Upper lobe of right lung (tissue), 1 donor: ENCODE measurements at regions not wholly inside any gene's neighbourhood (a gene's known extent, or its start where the extent isn't known, plus 50 kb on each side); places are given as distances from the start of the nearest gene placed in this dataset.
A peak's percentile ranks its signal among the peaks of the same experiment; 100 is the strongest.

ENCODE experiments used
- ATAC-seq: fragments of 200-7000 bp; cut with Tn5 transposase; one replicate; pipeline ENCODE4 v1.9.1; 2020; ENCODE audit warnings: mild to moderate bottlenecking, moderate library complexity
- DNase-seq: peaks from one replicate; pipeline ENCODE4 v3.0.0-alpha.2; 2020
- H3K27ac ChIP-seq: fragments of 200-600 bp; one replicate; pipeline ENCODE4 v1.8.0; 2022
- H3K27me3 ChIP-seq: fragments of 200-600 bp; one replicate; pipeline ENCODE4 v1.8.0; 2022; ENCODE audit warnings: mild to moderate bottlenecking
- H3K36me3 ChIP-seq: fragments of 200-600 bp; one replicate; pipeline ENCODE4 v1.8.0; 2022
- H3K4me1 ChIP-seq: fragments of 200-600 bp; one replicate; pipeline ENCODE4 v1.8.0; 2022
- H3K4me3 ChIP-seq: fragments of 200-600 bp; one replicate; pipeline ENCODE4 v1.8.0; 2022; ENCODE audit warnings: mild to moderate bottlenecking
- H3K9me3 ChIP-seq: fragments of 200-600 bp; one replicate; pipeline ENCODE4 v1.8.0; 2022
- intact Hi-C: fragments of 100-400 bp; cut with DNase I; formaldehyde crosslinking; loops from one replicate; pipeline ENCODE4 v1.11.0; 2022
- TF ChIP-seq, protein P1 (sequence below): fragments of 200-600 bp; IDR thresholded peaks from one replicate; pipeline ENCODE4 v1.8.0; 2022; ENCODE audit warnings: antibody characterized with exemption
- donor health status: DM: no; HTN: yes; CAD: no; lungs with severe emphysema.

GRCh38 chr7:112603673-112604072 is 122.9 kb downstream of the LSMEM1 start:
- H3K27me3 ChIP-seq: no peaks in the 10 kb centered on the region
- DNase-seq (no peak), ATAC-seq (no peak)
- H3K4me1 ChIP-seq: no peaks in the 10 kb centered on the region
- no peaks in the 10 kb centered on the region for H3K36me3 ChIP-seq
- H3K9me3 ChIP-seq: no peaks in the 10 kb centered on the region
- intact Hi-C loops: no loop called here
- TF ChIP-seq, protein P1, sequence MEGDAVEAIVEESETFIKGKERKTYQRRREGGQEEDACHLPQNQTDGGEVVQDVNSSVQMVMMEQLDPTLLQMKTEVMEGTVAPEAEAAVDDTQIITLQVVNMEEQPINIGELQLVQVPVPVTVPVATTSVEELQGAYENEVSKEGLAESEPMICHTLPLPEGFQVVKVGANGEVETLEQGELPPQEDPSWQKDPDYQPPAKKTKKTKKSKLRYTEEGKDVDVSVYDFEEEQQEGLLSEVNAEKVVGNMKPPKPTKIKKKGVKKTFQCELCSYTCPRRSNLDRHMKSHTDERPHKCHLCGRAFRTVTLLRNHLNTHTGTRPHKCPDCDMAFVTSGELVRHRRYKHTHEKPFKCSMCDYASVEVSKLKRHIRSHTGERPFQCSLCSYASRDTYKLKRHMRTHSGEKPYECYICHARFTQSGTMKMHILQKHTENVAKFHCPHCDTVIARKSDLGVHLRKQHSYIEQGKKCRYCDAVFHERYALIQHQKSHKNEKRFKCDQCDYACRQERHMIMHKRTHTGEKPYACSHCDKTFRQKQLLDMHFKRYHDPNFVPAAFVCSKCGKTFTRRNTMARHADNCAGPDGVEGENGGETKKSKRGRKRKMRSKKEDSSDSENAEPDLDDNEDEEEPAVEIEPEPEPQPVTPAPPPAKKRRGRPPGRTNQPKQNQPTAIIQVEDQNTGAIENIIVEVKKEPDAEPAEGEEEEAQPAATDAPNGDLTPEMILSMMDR: no peak
- no peak overlapping the region for H3K27ac ChIP-seq
- no peak overlapping the region for H3K4me3 ChIP-seq

GRCh38 chr7:112610636-112611035 is 129.8 kb downstream of the LSMEM1 start:
- H3K27ac ChIP-seq: no peak overlapping the region
- H3K4me3 ChIP-seq: no peak overlapping the region
- ATAC-seq: no peak
- no peaks in the 10 kb centered on the region for H3K36me3 ChIP-seq
- no peaks in the 10 kb centered on the region for H3K9me3 ChIP-seq
- TF ChIP-seq, protein P1: no peak
- intact Hi-C loops: no loop called here
- no peak for DNase-seq
- no peaks in the 10 kb centered on the region for H3K4me1 ChIP-seq
- H3K27me3 ChIP-seq: no peaks in the 10 kb centered on the region

- Histone ChIP-seq H3K27ac (no peak overlapping the region), H3K36me3 (no peaks in the 10 kb centered on the region), H3K4me3 (no peak overlapping the region), H3K27me3 (no peaks in the 10 kb centered on the region), H3K4me1 (no peaks in the 10 kb centered on the region), H3K9me3 (no peaks in the 10 kb centered on the region)
- no peak for ATAC-seq
- TF ChIP-seq, protein P1: no peak
- DNase-seq: no peak
- intact Hi-C loops: no loop called here
Measured at GRCh38 chr7:112615701-112616100, 134.9 kb downstream of the LSMEM1 start.

DNA sequence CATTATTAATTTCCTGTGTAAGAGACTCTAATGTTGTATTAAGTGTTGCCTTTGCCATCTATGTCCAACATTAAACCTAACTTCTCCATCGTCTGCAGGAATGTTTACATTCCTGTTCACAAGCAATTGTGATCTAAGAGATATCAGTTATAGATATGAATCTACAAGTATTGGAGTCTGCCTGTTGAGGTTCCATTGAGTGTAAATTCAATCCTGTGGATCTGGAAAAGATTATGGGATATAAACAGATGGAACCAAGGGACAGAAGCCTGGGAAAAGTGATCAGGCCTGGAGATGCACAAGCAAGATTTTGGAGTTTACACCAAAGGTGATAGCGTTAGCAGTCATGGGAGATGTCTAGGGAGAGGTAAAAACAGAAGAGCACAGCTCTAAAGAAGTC is 135.5 kb downstream of the LSMEM1 start:
- ATAC-seq: no peak
- Histone ChIP-seq H3K27ac (no peak overlapping the region), H3K4me3 (no peak overlapping the region), H3K36me3 (no peaks in the 10 kb centered on the region), H3K9me3 (no peaks in the 10 kb centered on the region), H3K4me1 (no peaks in the 10 kb centered on the region), H3K27me3 (no peaks in the 10 kb centered on the region)
- DNase-seq: no peak
- TF ChIP-seq, protein P1: no peak
- intact Hi-C loops: no loop called here

DNA sequence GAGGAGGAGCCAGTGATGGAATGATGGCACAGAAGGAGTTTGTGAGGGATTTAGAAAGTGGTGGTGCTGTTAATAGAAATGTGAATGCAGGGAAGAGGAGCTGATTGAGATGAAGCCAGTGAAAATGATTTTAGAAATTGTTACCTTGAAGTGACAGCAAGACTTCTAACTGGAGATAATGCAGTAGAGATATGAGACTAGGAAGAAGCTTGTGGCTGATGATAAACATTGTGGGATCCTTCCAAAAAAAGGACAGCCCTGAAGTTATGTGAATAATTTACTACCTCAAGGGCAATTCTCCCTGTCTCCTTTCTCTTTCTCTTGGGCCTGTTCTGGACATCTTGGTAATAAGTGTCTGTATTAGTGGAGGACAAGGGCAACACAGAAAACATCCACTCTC is 138.6 kb downstream of the LSMEM1 start:
- ATAC-seq (no peak), DNase-seq (no peak)
- Histone ChIP-seq H3K27ac (no peak overlapping the region), H3K36me3 (no peaks in the 10 kb centered on the region), H3K27me3 (no peaks in the 10 kb centered on the region), H3K4me3 (no peak overlapping the region), H3K4me1 (no peaks in the 10 kb centered on the region), H3K9me3 (no peaks in the 10 kb centered on the region)
- TF ChIP-seq, protein P1: no peak
- intact Hi-C loops: no loop called here

DNA sequence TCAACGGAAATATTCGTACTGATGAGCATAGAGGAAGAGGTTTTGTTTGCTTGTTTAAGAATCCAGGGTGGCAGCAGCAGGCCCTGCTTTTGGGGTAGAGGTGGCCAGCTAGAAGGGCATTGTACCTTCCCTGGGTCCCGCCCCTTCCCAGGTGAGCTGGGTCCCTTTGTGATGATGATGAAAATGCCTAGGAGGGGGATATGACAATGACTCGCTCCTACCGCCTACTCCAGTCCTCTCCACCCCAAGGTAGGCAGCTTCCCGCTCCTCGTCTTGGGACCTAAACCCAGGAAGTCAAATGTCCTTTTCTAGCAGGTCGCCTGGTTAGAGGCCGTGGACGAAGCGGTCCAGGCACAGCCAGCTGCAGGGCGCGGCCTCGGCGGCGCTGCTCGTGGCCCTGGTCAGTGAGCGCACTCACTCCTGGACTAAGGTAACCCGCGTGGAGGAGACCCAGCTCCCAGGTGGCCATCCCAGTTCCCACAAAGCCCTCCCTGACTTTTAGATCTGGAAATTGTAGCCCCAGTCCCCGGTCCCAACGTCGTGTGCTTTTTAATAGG is 141.4 kb downstream of the LSMEM1 start:
- H3K27me3 ChIP-seq: no peaks in the 10 kb centered on the region
- peak; percentile 21 for ATAC-seq
- H3K4me3 ChIP-seq: no peak overlapping the region
- H3K9me3 ChIP-seq: no peaks in the 10 kb centered on the region
- H3K27ac ChIP-seq: no peak overlapping the region
- DNase-seq: no peak
- intact Hi-C loops: no loop called here
- TF ChIP-seq, protein P1: no peak
- no peaks in the 10 kb centered on the region for H3K36me3 ChIP-seq
- H3K4me1 ChIP-seq: no peaks in the 10 kb centered on the region
